Fibroblast of lung (primary cell): ENCODE measurements at regions not wholly inside any gene's neighbourhood (a gene's known extent, or its start where the extent isn't known, plus 50 kb on each side); places are given as distances from the start of the nearest gene placed in this dataset.

ENCODE experiments used
- EZH2 ChIP-seq: IDR thresholded peaks from 2 replicates; pipeline ENCODE4 v1.5.1; 2012; ENCODE audit warnings: low read length, control low read depth, mild to moderate bottlenecking; ENCODE audit errors: missing control alignments
- TF ChIP-seq, protein P1 (sequence below), 2 donors: IDR thresholded peaks in 1 of 2; conservative IDR thresholded peaks in 1 of 2; 1 replicate in 1 of 2; 2 replicates in 1 of 2; pipeline ENCODE4 v1.5.1; 2011 to 2012; ENCODE audit warnings: low read length in 2 of 2, control low read depth in 1 of 2, inconsistent platforms in 1 of 2, low read depth in 1 of 2, mild to moderate bottlenecking in 1 of 2

DNA sequence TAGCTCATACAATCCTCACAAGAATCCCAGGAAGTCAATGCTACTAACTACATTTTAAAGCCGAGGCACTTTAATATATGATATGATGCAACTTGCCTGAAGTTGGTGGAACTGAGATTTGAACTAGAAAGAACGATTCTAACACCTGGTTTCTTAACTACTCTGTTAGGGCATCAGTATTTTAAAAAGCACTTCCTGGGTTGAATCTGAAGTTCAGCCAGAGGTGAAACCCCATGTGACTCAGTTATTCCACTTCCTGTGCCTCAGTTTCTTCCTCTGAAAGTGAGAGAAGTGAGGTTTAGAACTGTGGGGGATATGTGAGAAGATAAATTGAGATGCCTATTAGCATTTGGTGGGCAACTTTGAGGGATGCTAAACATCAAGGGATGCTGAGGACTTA is 129.4 kb upstream of the ANKFN1 start:
- TF ChIP-seq, protein P1, sequence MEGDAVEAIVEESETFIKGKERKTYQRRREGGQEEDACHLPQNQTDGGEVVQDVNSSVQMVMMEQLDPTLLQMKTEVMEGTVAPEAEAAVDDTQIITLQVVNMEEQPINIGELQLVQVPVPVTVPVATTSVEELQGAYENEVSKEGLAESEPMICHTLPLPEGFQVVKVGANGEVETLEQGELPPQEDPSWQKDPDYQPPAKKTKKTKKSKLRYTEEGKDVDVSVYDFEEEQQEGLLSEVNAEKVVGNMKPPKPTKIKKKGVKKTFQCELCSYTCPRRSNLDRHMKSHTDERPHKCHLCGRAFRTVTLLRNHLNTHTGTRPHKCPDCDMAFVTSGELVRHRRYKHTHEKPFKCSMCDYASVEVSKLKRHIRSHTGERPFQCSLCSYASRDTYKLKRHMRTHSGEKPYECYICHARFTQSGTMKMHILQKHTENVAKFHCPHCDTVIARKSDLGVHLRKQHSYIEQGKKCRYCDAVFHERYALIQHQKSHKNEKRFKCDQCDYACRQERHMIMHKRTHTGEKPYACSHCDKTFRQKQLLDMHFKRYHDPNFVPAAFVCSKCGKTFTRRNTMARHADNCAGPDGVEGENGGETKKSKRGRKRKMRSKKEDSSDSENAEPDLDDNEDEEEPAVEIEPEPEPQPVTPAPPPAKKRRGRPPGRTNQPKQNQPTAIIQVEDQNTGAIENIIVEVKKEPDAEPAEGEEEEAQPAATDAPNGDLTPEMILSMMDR (conservative IDR thresholded peaks at IDR 0.05 in 1 of 2, IDR thresholded peaks at IDR 0.05 in 1 of 2; ENCODE audit: low read depth in 1 of 2, low read length in 2 of 2), result no peak
- no peak for TF ChIP-seq EZH2
